ENCODE measurements at regions not wholly inside any gene's neighbourhood (a gene's known extent, or its start where the extent isn't known, plus 50 kb on each side); places are given as distances from the start of the nearest gene placed in this dataset.

DNA sequence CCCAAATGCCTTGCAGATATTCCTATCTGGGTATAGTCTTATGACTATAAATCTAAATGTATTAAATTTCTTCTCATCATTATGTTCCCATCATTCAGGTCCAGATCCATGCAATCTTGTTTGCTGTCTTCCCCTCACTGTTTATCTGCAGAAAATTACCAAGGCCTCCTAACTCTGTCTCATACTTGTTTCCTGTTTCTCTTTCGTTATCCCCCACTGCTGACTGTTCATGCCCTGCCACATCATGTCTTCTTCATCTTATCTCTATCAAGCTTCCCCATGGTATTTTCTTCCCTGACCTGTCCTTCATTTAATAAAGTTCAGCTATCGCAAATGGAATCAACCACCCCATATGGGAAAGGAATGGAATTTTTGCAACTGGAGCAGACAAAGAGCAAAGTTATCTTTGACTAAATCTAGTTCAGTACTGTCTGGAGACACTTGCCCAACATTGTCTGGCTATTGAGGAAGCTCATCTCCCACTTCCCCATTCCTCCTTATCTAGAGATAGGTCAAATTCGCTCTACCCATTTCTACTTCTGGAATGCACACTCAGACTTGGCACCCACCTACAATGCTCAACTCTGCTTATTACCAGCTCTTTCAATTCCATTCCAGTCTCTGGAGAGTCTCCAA, 1358.1 kb downstream of the EFNB2 start:
- no peaks in the 10 kb centered on the region for H3K36me3 ChIP-seq (ENCODE audit: insufficient read depth, low read length)

DNA sequence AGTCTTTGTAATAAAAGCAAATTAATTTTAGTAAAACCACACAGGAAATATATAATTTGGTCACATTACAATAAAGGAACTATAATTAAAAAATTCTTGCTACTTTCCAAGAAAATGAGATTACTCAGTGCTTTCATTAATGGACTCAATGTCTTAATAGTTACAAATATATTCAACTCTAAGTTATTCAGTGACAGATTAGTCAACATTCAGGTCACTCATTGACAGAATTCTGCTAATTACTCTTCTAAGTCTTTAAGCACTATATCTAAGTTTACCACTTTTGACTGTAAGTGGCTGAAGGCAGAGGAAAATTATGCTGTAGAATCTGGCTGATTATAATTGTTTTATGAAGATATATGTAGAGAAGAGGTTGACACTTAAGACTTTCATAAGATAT, 1365.0 kb downstream of the EFNB2 start:
- TF ChIP-seq, protein P1, sequence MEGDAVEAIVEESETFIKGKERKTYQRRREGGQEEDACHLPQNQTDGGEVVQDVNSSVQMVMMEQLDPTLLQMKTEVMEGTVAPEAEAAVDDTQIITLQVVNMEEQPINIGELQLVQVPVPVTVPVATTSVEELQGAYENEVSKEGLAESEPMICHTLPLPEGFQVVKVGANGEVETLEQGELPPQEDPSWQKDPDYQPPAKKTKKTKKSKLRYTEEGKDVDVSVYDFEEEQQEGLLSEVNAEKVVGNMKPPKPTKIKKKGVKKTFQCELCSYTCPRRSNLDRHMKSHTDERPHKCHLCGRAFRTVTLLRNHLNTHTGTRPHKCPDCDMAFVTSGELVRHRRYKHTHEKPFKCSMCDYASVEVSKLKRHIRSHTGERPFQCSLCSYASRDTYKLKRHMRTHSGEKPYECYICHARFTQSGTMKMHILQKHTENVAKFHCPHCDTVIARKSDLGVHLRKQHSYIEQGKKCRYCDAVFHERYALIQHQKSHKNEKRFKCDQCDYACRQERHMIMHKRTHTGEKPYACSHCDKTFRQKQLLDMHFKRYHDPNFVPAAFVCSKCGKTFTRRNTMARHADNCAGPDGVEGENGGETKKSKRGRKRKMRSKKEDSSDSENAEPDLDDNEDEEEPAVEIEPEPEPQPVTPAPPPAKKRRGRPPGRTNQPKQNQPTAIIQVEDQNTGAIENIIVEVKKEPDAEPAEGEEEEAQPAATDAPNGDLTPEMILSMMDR (IDR thresholded peaks at IDR 0.05; ENCODE audit: low read length) = no peak
- TF ChIP-seq EZH2 (IDR thresholded peaks at IDR 0.05; ENCODE audit: borderline replicate concordance, low read length) = no peak
- Histone ChIP-seq H3K27me3 (ENCODE audit: insufficient read depth, low read length) (no peaks in the 10 kb centered on the region), H3K9ac (ENCODE audit: low read length) (no peak overlapping the region), H3K79me2 (ENCODE audit: insufficient read depth, low read length) (no peaks in the 10 kb centered on the region), H4K20me1 (ENCODE audit: insufficient read depth, low read length) (no peaks in the 10 kb centered on the region), H2AFZ (ENCODE audit: low read length) (no peak overlapping the region), H3K4me1 (ENCODE audit: insufficient read depth, low read length, severe bottlenecking) (no peaks in the 10 kb centered on the region), H3K9me3 (ENCODE audit: low read length) (no peaks in the 10 kb centered on the region), H3K9me2 (ENCODE audit: low read depth, low read length) (no peaks in the 10 kb centered on the region), H3K4me3 (ENCODE audit: low read depth, low read length, poor library complexity, severe bottlenecking) (no peak overlapping the region), H3K36me3 (ENCODE audit: insufficient read depth, low read length) (no peaks in the 10 kb centered on the region), H3F3A (ENCODE audit: insufficient read depth, low read length) (no peaks in the 10 kb centered on the region), H3K4me2 (ENCODE audit: low read length) (no peak overlapping the region), H3K27ac (ENCODE audit: low read depth, low read length, poor library complexity, severe bottlenecking) (no peak overlapping the region)

More for the DNA sequence above, 1358.1 kb downstream of the EFNB2 start:
- H3F3A ChIP-seq (ENCODE audit: insufficient read depth, low read length) = no peaks in the 10 kb centered on the region
- TF ChIP-seq EZH2 (IDR thresholded peaks at IDR 0.05; ENCODE audit: borderline replicate concordance, low read length) = no peak
- TF ChIP-seq, protein P1 (IDR thresholded peaks at IDR 0.05; ENCODE audit: low read length) = no peak
- no peaks in the 10 kb centered on the region for H3K9me3 ChIP-seq (ENCODE audit: low read length)
- H3K27ac ChIP-seq (ENCODE audit: low read depth, low read length, poor library complexity, severe bottlenecking) = no peak overlapping the region
- H3K27me3 ChIP-seq (ENCODE audit: insufficient read depth, low read length) = no peaks in the 10 kb centered on the region
- no peaks in the 10 kb centered on the region for H3K79me2 ChIP-seq (ENCODE audit: insufficient read depth, low read length)
- H3K4me1 ChIP-seq (ENCODE audit: insufficient read depth, low read length, severe bottlenecking) = no peaks in the 10 kb centered on the region
- no peaks in the 10 kb centered on the region for H4K20me1 ChIP-seq (ENCODE audit: insufficient read depth, low read length)
- no peaks in the 10 kb centered on the region; the same call in 1 of the 2 replicates for H3K9me2 ChIP-seq (ENCODE audit: low read depth, low read length)
- no peak overlapping the region for H3K4me3 ChIP-seq (ENCODE audit: low read depth, low read length, poor library complexity, severe bottlenecking)
- H3K4me2 ChIP-seq (ENCODE audit: low read length) = no peak overlapping the region
- H3K9ac ChIP-seq (ENCODE audit: low read length) = no peak overlapping the region
- no peak overlapping the region for H2AFZ ChIP-seq (ENCODE audit: low read length)

DNA sequence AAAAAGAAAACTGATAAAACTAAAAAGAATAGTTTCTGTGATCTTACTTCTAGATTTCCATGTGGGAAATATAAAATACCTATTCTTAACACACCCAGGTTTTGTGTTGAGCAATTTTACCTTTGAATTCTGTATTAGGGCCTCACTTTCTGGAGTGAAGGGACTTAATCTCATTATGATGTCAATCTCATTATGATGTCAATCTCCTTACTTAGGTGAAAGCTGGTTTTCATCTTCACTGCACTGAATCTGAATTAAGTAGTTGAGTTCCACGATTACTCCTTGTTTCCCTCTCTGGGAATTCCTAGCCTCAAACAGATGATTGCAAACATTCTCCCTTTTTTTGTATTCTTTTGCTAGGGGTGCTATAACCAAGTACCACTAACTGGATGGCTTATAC, 1367.2 kb downstream of the EFNB2 start:
- Histone ChIP-seq H3K4me3 (ENCODE audit: low read depth, low read length, poor library complexity, severe bottlenecking) (no peak overlapping the region), H3K9ac (ENCODE audit: low read length) (no peak overlapping the region), H4K20me1 (ENCODE audit: insufficient read depth, low read length) (no peaks in the 10 kb centered on the region), H3K4me2 (ENCODE audit: low read length) (no peak overlapping the region), H3K27me3 (ENCODE audit: insufficient read depth, low read length) (no peaks in the 10 kb centered on the region), H3K9me2 (ENCODE audit: low read depth, low read length) (no peaks in the 10 kb centered on the region), H3K27ac (ENCODE audit: low read depth, low read length, poor library complexity, severe bottlenecking) (no peak overlapping the region), H3K36me3 (ENCODE audit: insufficient read depth, low read length) (no peaks in the 10 kb centered on the region), H3K79me2 (ENCODE audit: insufficient read depth, low read length) (no peaks in the 10 kb centered on the region), H3K9me3 (ENCODE audit: low read length) (no peaks in the 10 kb centered on the region), H3F3A (ENCODE audit: insufficient read depth, low read length) (no peaks in the 10 kb centered on the region), H3K4me1 (ENCODE audit: insufficient read depth, low read length, severe bottlenecking) (no peaks in the 10 kb centered on the region), H2AFZ (ENCODE audit: low read length) (no peak overlapping the region)
- TF ChIP-seq, protein P1 (IDR thresholded peaks at IDR 0.05; ENCODE audit: low read length) = no peak
- TF ChIP-seq EZH2 (IDR thresholded peaks at IDR 0.05; ENCODE audit: borderline replicate concordance, low read length) = no peak
